ENCODE measurements at regions not wholly inside any gene's neighbourhood (a gene's known extent, or its start where the extent isn't known, plus 50 kb on each side); places are given as distances from the start of the nearest gene placed in this dataset. TPM values are rescaled to one million over a fixed set of nuclear protein-coding genes. Genes with fewer than 3 reads are reported as not detected.

DNA sequence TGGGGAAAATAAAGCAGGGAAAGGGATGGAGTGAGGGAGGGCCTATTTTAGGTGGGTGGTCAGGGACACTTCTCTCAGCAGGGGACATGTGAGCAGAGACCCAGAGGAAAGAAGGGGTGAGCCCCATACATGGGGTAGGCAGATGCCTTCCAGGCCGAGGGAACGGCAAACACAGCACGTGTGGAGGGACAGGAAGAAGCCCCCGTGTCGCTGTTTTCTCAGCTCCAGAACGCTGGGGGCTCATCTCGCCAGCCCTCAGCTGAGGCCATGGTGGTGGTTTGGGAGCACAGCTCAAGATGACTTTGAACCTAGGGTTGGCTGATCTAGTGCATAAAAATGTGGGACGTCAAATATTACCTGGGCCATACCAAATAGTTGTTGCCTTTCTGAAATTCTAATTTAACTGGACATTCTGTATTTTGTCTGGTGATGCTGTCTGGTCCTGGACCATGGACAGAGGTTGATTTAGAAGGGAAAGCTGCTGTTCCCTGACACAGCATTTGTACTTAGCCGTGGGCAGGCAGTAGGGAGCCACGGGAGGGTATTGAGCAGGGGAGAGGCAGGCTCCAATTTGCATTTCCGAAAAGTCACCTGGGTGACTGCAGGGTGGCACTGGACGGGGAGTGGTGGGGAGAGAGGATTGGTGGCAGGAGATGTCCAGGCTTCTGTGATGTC is 53.1 kb upstream of the RUNX3 start:
- intact Hi-C loops (cut with DNase I): no loop called here
- no peak overlapping the region for H3K4me3 ChIP-seq (replicated peaks in 1 of 3)
- H3K27ac ChIP-seq: no peak overlapping the region
- H3K27me3 ChIP-seq: no peaks in the 10 kb centered on the region
- no peaks in the 10 kb centered on the region for H3K9me3 ChIP-seq
- TF ChIP-seq POLR2A (IDR thresholded peaks at IDR 0.05): no peak
- TF ChIP-seq, protein P1, sequence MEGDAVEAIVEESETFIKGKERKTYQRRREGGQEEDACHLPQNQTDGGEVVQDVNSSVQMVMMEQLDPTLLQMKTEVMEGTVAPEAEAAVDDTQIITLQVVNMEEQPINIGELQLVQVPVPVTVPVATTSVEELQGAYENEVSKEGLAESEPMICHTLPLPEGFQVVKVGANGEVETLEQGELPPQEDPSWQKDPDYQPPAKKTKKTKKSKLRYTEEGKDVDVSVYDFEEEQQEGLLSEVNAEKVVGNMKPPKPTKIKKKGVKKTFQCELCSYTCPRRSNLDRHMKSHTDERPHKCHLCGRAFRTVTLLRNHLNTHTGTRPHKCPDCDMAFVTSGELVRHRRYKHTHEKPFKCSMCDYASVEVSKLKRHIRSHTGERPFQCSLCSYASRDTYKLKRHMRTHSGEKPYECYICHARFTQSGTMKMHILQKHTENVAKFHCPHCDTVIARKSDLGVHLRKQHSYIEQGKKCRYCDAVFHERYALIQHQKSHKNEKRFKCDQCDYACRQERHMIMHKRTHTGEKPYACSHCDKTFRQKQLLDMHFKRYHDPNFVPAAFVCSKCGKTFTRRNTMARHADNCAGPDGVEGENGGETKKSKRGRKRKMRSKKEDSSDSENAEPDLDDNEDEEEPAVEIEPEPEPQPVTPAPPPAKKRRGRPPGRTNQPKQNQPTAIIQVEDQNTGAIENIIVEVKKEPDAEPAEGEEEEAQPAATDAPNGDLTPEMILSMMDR (IDR thresholded peaks at IDR 0.05): no peak
- H3K36me3 ChIP-seq: no peaks in the 10 kb centered on the region
- DNase-seq: no peak
- 83 to 85% methylated on average over 12 of the region's 12 CpGs for WGBS, 2 donors
- H3K4me1 ChIP-seq: no peaks in the 10 kb centered on the region

DNA sequence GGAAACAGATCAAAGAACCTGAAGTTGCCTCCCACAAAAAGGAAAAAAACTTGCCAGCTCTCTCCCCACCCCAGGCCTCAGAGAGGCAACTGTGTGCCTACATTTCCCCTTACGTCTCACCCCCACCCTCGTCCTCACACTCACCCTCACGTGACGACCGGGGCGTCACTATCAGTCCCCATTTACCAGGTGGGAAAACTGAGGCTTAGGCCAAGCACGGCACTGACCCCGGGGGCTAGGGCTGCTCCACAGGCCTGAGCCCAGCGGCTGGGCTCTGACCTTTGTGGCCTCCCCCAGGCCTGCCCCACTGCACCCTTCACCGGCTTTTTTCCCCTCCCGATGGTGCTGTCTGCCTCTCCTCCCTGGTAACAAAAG is 51.5 kb upstream of the RUNX3 start:
- Histone ChIP-seq H3K36me3 (no peaks in the 10 kb centered on the region), H3K4me1 (no peaks in the 10 kb centered on the region), H3K27ac (no peak overlapping the region), H3K4me3 (replicated peaks in 1 of 3) (no peak overlapping the region), H3K9me3 (no peaks in the 10 kb centered on the region), H3K27me3 (no peaks in the 10 kb centered on the region)
- no peak for DNase-seq
- intact Hi-C loops (cut with DNase I): no loop called here
- WGBS, 2 donors: 85 to 89% methylated on average over 11 of the region's 11 CpGs
- TF ChIP-seq, protein P1 (IDR thresholded peaks at IDR 0.05): no peak
- TF ChIP-seq POLR2A (IDR thresholded peaks at IDR 0.05): no peak

DNA sequence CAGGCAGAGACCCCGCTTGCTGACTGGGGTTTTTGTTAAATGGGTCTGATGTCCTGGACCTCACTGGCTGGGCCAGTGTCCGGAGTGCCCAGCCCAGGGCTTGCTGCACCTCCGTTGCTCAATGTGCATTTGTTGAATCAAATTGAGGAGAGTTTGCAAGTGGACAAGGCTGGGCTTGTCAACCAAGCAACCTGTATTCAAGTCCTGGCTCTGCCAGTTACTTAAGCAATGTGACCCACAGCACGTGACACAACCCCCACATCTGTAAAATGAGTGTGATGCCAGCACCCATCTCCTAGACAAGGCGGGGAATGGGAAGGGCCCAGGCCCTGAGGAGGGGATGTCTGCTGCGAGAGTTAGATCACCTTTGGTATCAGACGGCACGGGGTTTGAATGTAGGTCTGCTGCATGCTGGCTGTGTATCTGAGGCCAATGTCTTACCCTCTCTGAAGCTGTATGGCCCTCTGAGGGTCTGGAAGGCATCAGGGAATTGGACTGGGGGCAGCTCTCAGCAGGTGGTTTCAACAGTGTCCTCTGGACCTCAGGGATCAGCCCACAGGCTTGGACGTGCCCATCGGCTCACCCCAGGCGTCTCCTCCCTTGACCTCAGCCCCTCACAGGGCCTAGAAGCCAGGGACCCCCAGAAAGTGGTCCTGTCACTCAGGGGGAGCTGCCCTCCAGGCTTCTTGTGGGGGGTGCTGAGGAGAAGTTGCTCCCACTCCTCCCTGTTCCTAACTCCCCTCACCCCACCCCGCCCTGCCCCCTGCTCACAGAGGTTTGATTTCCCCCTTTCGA is 51.0 kb upstream of the RUNX3 start:
- H3K27me3 ChIP-seq: no peaks in the 10 kb centered on the region
- H3K36me3 ChIP-seq: no peaks in the 10 kb centered on the region
- no peak overlapping the region for H3K27ac ChIP-seq
- DNase-seq: no peak
- no peak overlapping the region for H3K4me3 ChIP-seq (replicated peaks in 1 of 3)
- TF ChIP-seq POLR2A (IDR thresholded peaks at IDR 0.05): no peak
- TF ChIP-seq, protein P1 (IDR thresholded peaks at IDR 0.05): no peak
- WGBS, 2 donors: 80 to 92% methylated on average over 7 to 12 of the region's 13 CpGs
- no peaks in the 10 kb centered on the region for H3K9me3 ChIP-seq
- intact Hi-C loops (cut with DNase I): no loop called here
- no peaks in the 10 kb centered on the region for H3K4me1 ChIP-seq

MicroRNAs in the stretch of these regions (microRNA counts, 767-probe panel; counts per million panel counts)
- microRNA hsa-miR-4425: 0 counts per million in 2 donors

Small RNAs in the stretch of these regions (microRNA-seq; reads per million reads assigned to microRNA genes)
- gene MIR4425: not detected

Small RNAs in the stretch of these regions (small RNA-seq; reads per million reads assigned to genes)
- gene MIR4425: not detected

Data from thyroid gland (tissue), 4 donors.